ENCODE measurements at regions not wholly inside any gene's neighbourhood (a gene's known extent, or its start where the extent isn't known, plus 50 kb on each side); places are given as distances from the start of the nearest gene placed in this dataset.

GRCh38 chr16:51938861-51939260 is 608.1 kb downstream of the TOX3 start:
- H2AFZ ChIP-seq (ENCODE audit: low read depth, low read length) = no peak overlapping the region
- no peak overlapping the region for H3K4me3 ChIP-seq (ENCODE audit: low read length)
- no peak overlapping the region for H3K27ac ChIP-seq (ENCODE audit: low read length)
- H3K36me3 ChIP-seq (replicated peaks; ENCODE audit: low read depth, low read length) = no peaks in the 10 kb centered on the region
- H3K79me2 ChIP-seq (ENCODE audit: low read length) = no peaks in the 10 kb centered on the region
- H3K4me1 ChIP-seq (ENCODE audit: low read length) = no peaks in the 10 kb centered on the region
- H3K4me2 ChIP-seq (ENCODE audit: low read length) = no peak overlapping the region
- no peaks in the 10 kb centered on the region for H3K9me3 ChIP-seq (ENCODE audit: insufficient read depth, low read length)
- TF ChIP-seq EZH2phosphoT487 (IDR thresholded peaks at IDR 0.05; ENCODE audit: low read depth) = no peak
- TF ChIP-seq, protein P1, sequence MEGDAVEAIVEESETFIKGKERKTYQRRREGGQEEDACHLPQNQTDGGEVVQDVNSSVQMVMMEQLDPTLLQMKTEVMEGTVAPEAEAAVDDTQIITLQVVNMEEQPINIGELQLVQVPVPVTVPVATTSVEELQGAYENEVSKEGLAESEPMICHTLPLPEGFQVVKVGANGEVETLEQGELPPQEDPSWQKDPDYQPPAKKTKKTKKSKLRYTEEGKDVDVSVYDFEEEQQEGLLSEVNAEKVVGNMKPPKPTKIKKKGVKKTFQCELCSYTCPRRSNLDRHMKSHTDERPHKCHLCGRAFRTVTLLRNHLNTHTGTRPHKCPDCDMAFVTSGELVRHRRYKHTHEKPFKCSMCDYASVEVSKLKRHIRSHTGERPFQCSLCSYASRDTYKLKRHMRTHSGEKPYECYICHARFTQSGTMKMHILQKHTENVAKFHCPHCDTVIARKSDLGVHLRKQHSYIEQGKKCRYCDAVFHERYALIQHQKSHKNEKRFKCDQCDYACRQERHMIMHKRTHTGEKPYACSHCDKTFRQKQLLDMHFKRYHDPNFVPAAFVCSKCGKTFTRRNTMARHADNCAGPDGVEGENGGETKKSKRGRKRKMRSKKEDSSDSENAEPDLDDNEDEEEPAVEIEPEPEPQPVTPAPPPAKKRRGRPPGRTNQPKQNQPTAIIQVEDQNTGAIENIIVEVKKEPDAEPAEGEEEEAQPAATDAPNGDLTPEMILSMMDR (IDR thresholded peaks at IDR 0.05; ENCODE audit: low read depth, low read length) = no peak
- no peak overlapping the region for H3K9ac ChIP-seq (ENCODE audit: low read length)
- H4K20me1 ChIP-seq (ENCODE audit: insufficient read depth, low read length) = no peaks in the 10 kb centered on the region; the same call in 1 of the 2 replicates
- no peaks in the 10 kb centered on the region for H3K27me3 ChIP-seq (ENCODE audit: low read depth, low read length)

DNA sequence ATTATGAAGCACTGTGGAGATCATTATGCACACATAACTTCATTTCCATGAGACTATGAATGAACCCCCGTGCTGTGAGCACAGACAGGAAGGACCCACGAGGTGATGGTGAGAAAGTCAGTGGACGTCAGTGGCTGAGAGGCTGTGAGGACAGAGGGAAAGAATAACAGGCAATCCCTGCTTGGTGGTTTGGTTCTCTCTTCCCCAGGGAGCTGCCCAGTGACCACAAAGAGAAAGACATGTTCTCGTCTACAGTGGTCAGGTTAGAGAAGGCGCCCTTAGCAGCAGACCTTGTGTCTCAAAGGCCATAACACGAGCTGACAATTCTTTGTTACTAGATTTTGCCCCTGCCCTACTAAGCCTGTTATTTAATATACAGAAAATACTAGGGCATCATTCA is 609.2 kb downstream of the TOX3 start:
- Histone ChIP-seq H3K9me3 (ENCODE audit: insufficient read depth, low read length) (no peaks in the 10 kb centered on the region), H3K36me3 (replicated peaks; ENCODE audit: low read depth, low read length) (no peaks in the 10 kb centered on the region), H3K4me2 (ENCODE audit: low read length) (no peak overlapping the region), H3K4me3 (ENCODE audit: low read length) (no peak overlapping the region), H3K9ac (ENCODE audit: low read length) (no peak overlapping the region), H3K27me3 (ENCODE audit: low read depth, low read length) (no peaks in the 10 kb centered on the region), H3K4me1 (ENCODE audit: low read length) (no peaks in the 10 kb centered on the region), H4K20me1 (ENCODE audit: insufficient read depth, low read length) (no peaks in the 10 kb centered on the region; the same call in 1 of the 2 replicates), H2AFZ (ENCODE audit: low read depth, low read length) (no peak overlapping the region), H3K79me2 (ENCODE audit: low read length) (no peaks in the 10 kb centered on the region), H3K27ac (ENCODE audit: low read length) (no peak overlapping the region)
- no peak for TF ChIP-seq EZH2phosphoT487 (IDR thresholded peaks at IDR 0.05; ENCODE audit: low read depth)
- TF ChIP-seq, protein P1 (IDR thresholded peaks at IDR 0.05; ENCODE audit: low read depth, low read length) = no peak

- Histone ChIP-seq H2AFZ (ENCODE audit: low read depth, low read length) (no peak overlapping the region), H4K20me1 (ENCODE audit: insufficient read depth, low read length) (no peaks in the 10 kb centered on the region; the same call in 1 of the 2 replicates), H3K9ac (ENCODE audit: low read length) (no peak overlapping the region), H3K4me3 (ENCODE audit: low read length) (no peak overlapping the region), H3K27ac (ENCODE audit: low read length) (no peak overlapping the region), H3K9me3 (ENCODE audit: insufficient read depth, low read length) (no peaks in the 10 kb centered on the region), H3K4me1 (ENCODE audit: low read length) (no peaks in the 10 kb centered on the region), H3K36me3 (replicated peaks; ENCODE audit: low read depth, low read length) (no peaks in the 10 kb centered on the region), H3K4me2 (ENCODE audit: low read length) (no peak overlapping the region), H3K79me2 (ENCODE audit: low read length) (no peaks in the 10 kb centered on the region), H3K27me3 (ENCODE audit: low read depth, low read length) (no peaks in the 10 kb centered on the region)
- TF ChIP-seq EZH2phosphoT487 (IDR thresholded peaks at IDR 0.05; ENCODE audit: low read depth) = no peak
- TF ChIP-seq, protein P1 (IDR thresholded peaks at IDR 0.05; ENCODE audit: low read depth, low read length) = no peak
Measured at GRCh38 chr16:51936846-51937245, 610.1 kb downstream of the TOX3 start.

DNA sequence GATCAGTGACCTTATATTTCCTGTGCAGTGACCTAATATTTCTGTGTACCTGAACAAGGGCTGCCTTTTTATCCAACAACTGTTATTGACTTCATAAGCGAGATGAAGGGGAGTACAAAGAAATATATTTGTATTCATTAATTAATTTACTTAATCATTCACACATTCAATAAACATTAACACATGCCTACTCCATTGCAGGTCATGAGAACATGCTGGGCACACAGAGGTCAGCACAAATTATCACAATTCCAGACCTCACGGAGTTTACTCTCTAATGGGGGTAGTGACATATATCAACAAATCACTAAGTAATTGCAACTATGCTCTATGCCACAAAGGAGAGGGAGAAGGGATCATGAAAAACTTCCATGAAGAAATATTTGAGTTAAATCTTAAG is 614.6 kb downstream of the TOX3 start:
- no peak overlapping the region for H3K4me2 ChIP-seq (ENCODE audit: low read length)
- H3K27ac ChIP-seq (ENCODE audit: low read length) = no peak overlapping the region
- TF ChIP-seq EZH2phosphoT487 (IDR thresholded peaks at IDR 0.05; ENCODE audit: low read depth) = no peak
- TF ChIP-seq, protein P1 (IDR thresholded peaks at IDR 0.05; ENCODE audit: low read depth, low read length) = no peak
- H3K9me3 ChIP-seq (ENCODE audit: insufficient read depth, low read length) = no peaks in the 10 kb centered on the region
- no peaks in the 10 kb centered on the region for H3K79me2 ChIP-seq (ENCODE audit: low read length)
- no peaks in the 10 kb centered on the region for H3K27me3 ChIP-seq (ENCODE audit: low read depth, low read length)
- H2AFZ ChIP-seq (ENCODE audit: low read depth, low read length) = no peak overlapping the region
- no peaks in the 10 kb centered on the region for H4K20me1 ChIP-seq (ENCODE audit: insufficient read depth, low read length)
- H3K4me3 ChIP-seq (ENCODE audit: low read length) = no peak overlapping the region
- H3K9ac ChIP-seq (ENCODE audit: low read length) = no peak overlapping the region
- H3K4me1 ChIP-seq (ENCODE audit: low read length) = no peaks in the 10 kb centered on the region
- no peaks in the 10 kb centered on the region for H3K36me3 ChIP-seq (replicated peaks; ENCODE audit: low read depth, low read length)
